ENCODE measurements at regions not wholly inside any gene's neighbourhood (a gene's known extent, or its start where the extent isn't known, plus 50 kb on each side); places are given as distances from the start of the nearest gene placed in this dataset.

GRCh38 chr12:70091021-70091521, 152.2 kb upstream of the CNOT2 start:
- TF ChIP-seq EZH2 (IDR thresholded peaks at IDR 0.05; ENCODE audit: low read depth) (no peak), CTCF (conservative IDR thresholded peaks at IDR 0.05) (no peak)

Measured in PC-9 (cell line).